Coronary artery (tissue), 2 donors: ENCODE measurements at regions not wholly inside any gene's neighbourhood (a gene's known extent, or its start where the extent isn't known, plus 50 kb on each side); places are given as distances from the start of the nearest gene placed in this dataset.

Experiments
- DNase-seq: peaks from one replicate; pipeline ENCODE4 v3.0.0-alpha.2; 2017; ENCODE audit warnings: low spot score
- H3K27ac ChIP-seq, 2 donors: fragments of 200-600 bp; sonication (generic); one replicate each; pipeline ENCODE4 v1.5.1; 2016 to 2019
- H3K4me3 ChIP-seq: fragments of 200-600 bp; sonication (generic); 2 replicates; pipeline ENCODE4 v1.5.1; 2016; ENCODE audit warnings: mild to moderate bottlenecking, moderate library complexity
- CTCF ChIP-seq: fragments of 200-600 bp; sonication (generic); IDR thresholded peaks from one replicate; pipeline ENCODE4 v1.5.1; 2019; ENCODE audit warnings: antibody characterized with exemption

GRCh38 chr7:16323313-16323712 lies 98.0 kb downstream of the CRPPA start:
- Histone ChIP-seq H3K27ac (no peak overlapping the region), H3K4me3 (no peak overlapping the region)
- no peak for DNase-seq
- TF ChIP-seq CTCF, result no peak

GRCh38 chr7:16320099-16320660 lies 101.2 kb downstream of the CRPPA start:
- TF ChIP-seq CTCF, result no peak
- DNase-seq, result no peak
- H3K4me3 ChIP-seq, result no peak overlapping the region
- H3K27ac ChIP-seq, result no peak overlapping the region

GRCh38 chr7:16318989-16319915 lies 102.1 kb downstream of the CRPPA start:
- TF ChIP-seq CTCF, result no peak

GRCh38 chr7:16318463-16318862 lies 102.9 kb downstream of the CRPPA start:
- no peak for TF ChIP-seq CTCF
- H3K4me3 ChIP-seq, result no peak overlapping the region
- no peak overlapping the region for H3K27ac ChIP-seq
- DNase-seq, result no peak

More at GRCh38 chr7:16318989-16319915, 102.1 kb downstream of the CRPPA start:
- Histone ChIP-seq H3K4me3 (no peak overlapping the region), H3K27ac (no peak overlapping the region)
- no peak for DNase-seq

- TF ChIP-seq CTCF, result no peak
- no peak overlapping the region for H3K4me3 ChIP-seq
- no peak overlapping the region for H3K27ac ChIP-seq
- no peak for DNase-seq
These were observed 103.9 kb downstream of the CRPPA start for GRCh38 chr7:16317406-16317805.

- no peak for TF ChIP-seq CTCF
- DNase-seq, result no peak
- Histone ChIP-seq H3K27ac (no peak overlapping the region), H3K4me3 (no peak overlapping the region)
These were observed 106.1 kb downstream of the CRPPA start for GRCh38 chr7:16315280-16315679.

GRCh38 chr7:16309129-16309528 lies 112.2 kb downstream of the CRPPA start:
- H3K4me3 ChIP-seq, result no peak overlapping the region
- no peak overlapping the region for H3K27ac ChIP-seq
- no peak for TF ChIP-seq CTCF
- no peak for DNase-seq
